Mammary epithelial cell (primary cell): ENCODE measurements at regions not wholly inside any gene's neighbourhood (a gene's known extent, or its start where the extent isn't known, plus 50 kb on each side); places are given as distances from the start of the nearest gene placed in this dataset.

ENCODE experiments used
- EZH2 ChIP-seq: IDR thresholded peaks from 2 replicates; pipeline ENCODE4 v1.6.1; 2012; ENCODE audit warnings: low read length, inconsistent platforms, borderline replicate concordance
- TF ChIP-seq, protein P1 (sequence below), 2 donors: IDR thresholded peaks in 1 of 2; conservative IDR thresholded peaks in 1 of 2; 2 replicates each; pipeline ENCODE4 v1.5.1; 2011 to 2012; ENCODE audit warnings: inconsistent platforms in 2 of 2, low read length in 2 of 2, mild to moderate bottlenecking in 2 of 2, control low read depth in 1 of 2, low read depth in 1 of 2; ENCODE audit not compliant: insufficient read depth in 1 of 2; ENCODE audit errors: extremely low read depth in 1 of 2

DNA sequence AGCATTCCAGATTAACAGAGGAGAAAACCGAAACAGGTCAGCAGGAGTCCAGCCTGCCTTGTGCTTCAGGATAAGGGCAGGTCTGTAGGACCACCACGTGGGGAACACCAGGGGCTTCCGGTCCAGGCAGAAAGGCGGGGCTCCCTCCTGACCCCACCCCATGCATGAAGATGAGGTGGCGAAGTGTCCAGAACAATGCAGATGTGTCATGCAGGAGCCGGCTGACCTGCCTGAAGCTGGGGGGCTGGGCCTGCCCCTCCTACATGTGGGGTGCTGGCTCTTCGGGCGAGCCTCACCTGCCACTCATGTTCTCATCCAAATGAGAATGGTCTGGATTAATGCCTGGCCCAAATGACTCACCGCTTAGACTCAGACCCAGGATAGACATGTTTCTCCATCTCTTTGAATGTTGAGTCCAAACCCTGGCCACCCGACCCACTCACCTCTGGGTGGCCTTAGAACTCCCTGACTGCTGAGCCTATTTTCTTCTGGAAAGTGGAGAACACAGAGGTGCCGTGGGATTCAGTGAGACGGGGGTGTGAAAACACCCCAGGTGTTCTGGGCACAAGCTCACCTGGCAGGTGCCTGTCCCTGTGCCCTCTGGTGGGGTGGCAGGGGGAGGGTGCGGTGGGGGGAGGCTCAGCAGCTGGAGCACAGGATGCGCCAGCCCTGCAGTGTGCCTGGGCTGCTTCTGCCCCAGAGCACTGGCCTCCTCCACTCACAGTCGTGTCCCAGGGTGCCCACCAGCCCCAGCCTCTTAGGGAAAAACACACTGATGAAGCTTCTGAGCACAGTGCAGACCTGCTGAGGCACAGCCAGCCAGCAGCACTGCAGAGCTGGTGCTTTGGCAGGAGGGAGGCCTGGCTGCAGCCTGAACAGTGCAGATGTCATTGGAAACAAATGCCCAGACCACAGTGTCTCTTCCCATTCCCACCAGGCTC lies 55.2 kb upstream of the GDF10 start:
- TF ChIP-seq, protein P1, sequence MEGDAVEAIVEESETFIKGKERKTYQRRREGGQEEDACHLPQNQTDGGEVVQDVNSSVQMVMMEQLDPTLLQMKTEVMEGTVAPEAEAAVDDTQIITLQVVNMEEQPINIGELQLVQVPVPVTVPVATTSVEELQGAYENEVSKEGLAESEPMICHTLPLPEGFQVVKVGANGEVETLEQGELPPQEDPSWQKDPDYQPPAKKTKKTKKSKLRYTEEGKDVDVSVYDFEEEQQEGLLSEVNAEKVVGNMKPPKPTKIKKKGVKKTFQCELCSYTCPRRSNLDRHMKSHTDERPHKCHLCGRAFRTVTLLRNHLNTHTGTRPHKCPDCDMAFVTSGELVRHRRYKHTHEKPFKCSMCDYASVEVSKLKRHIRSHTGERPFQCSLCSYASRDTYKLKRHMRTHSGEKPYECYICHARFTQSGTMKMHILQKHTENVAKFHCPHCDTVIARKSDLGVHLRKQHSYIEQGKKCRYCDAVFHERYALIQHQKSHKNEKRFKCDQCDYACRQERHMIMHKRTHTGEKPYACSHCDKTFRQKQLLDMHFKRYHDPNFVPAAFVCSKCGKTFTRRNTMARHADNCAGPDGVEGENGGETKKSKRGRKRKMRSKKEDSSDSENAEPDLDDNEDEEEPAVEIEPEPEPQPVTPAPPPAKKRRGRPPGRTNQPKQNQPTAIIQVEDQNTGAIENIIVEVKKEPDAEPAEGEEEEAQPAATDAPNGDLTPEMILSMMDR (conservative IDR thresholded peaks at IDR 0.05 in 1 of 2, IDR thresholded peaks at IDR 0.05 in 1 of 2; ENCODE audit: extremely low read depth in 1 of 2, insufficient read depth in 1 of 2, low read depth in 1 of 2, low read length in 2 of 2) = no peak
- TF ChIP-seq EZH2 = no peak
